CD4-positive, CD25-positive, alpha-beta regulatory T cell (primary cell): ENCODE measurements at regions not wholly inside any gene's neighbourhood (a gene's known extent, or its start where the extent isn't known, plus 50 kb on each side); places are given as distances from the start of the nearest gene placed in this dataset.
"Not testable (repeated sequence)": the region's sequence is repeated elsewhere in the genome, so short reads cannot be mapped to it uniquely, and the experiment has no call there.

Experiments used
- ATAC-seq, 2 donors: fragments of 150-1000 bp; cut with Tn5 transposase; one replicate each; pipeline ENCODE4 v1.10.0; 2021; ENCODE audit warnings: low read depth in 2 of 2, moderate number of reproducible peaks in 2 of 2, moderate library complexity in 1 of 2
- DNase-seq, 3 donors: peaks; one replicate each; pipeline versions ENCODE4 v3.0.0 to v3.0.0-alpha.2; 2012 to 2022; ENCODE audit warnings: mixed read lengths in 1 of 3
- H3K27ac ChIP-seq: one replicate; pipeline ENCODE4 v1.7.0; 2013; ENCODE audit warnings: mild to moderate bottlenecking, low read length; ENCODE audit not compliant: insufficient read depth, poor library complexity, severe bottlenecking
- H3K27me3 ChIP-seq: one replicate; pipeline ENCODE4 v1.7.0; 2013; ENCODE audit warnings: low read length; ENCODE audit not compliant: control insufficient read depth, insufficient read depth
- H3K36me3 ChIP-seq: one replicate; pipeline ENCODE4 v1.7.0; 2013; ENCODE audit warnings: mild to moderate bottlenecking, low read length, moderate library complexity; ENCODE audit not compliant: control insufficient read depth, insufficient read depth
- H3K4me1 ChIP-seq: 2 replicates; pipeline ENCODE4 v1.7.0; 2013; ENCODE audit warnings: mild to moderate bottlenecking, low read length; ENCODE audit not compliant: insufficient read depth, control insufficient read depth, poor library complexity, severe bottlenecking
- H3K4me3 ChIP-seq: one replicate; pipeline ENCODE4 v1.7.0; 2013; ENCODE audit warnings: low read depth, mild to moderate bottlenecking, low read length, moderate library complexity
- H3K9me3 ChIP-seq, 2 experiments: 1 replicate in 1 of 2; 2 replicates in 1 of 2; pipeline ENCODE4 v1.7.0; 2013; ENCODE audit warnings: low read length in 2 of 2, mild to moderate bottlenecking in 1 of 2, moderate library complexity in 1 of 2; ENCODE audit not compliant: control insufficient read depth in 2 of 2
- H3K27ac Mint-ChIP-seq, 3 donors: one replicate each; pipeline ENCODE4 v1.8.0; 2020 to 2022; ENCODE audit warnings: mild to moderate bottlenecking in 3 of 3, mixed read lengths in 3 of 3, moderate library complexity in 2 of 3
- H3K27me3 Mint-ChIP-seq: one replicate; pipeline ENCODE4 v1.8.0; 2022; ENCODE audit warnings: mild to moderate bottlenecking, mixed read lengths
- H3K36me3 Mint-ChIP-seq: one replicate; pipeline ENCODE4 v1.8.0; 2020; ENCODE audit warnings: mixed read lengths
- H3K4me1 Mint-ChIP-seq, 4 donors: one replicate each; pipeline ENCODE4 v1.8.0; 2020 to 2022; ENCODE audit warnings: mixed read lengths in 4 of 4, mild to moderate bottlenecking in 1 of 4
- H3K4me3 Mint-ChIP-seq, 4 donors: one replicate each; pipeline ENCODE4 v1.8.0; 2020 to 2022; ENCODE audit warnings: mild to moderate bottlenecking in 4 of 4, mixed read lengths in 4 of 4, moderate library complexity in 3 of 4
- H3K9me3 Mint-ChIP-seq, 7 donors: one replicate each; pipeline ENCODE4 v1.8.0; 2020 to 2022; ENCODE audit warnings: mixed read lengths in 7 of 7, mild to moderate bottlenecking in 3 of 7, moderate library complexity in 2 of 7

- H3K4me1 Mint-ChIP-seq = no peaks in the 10 kb centered on the region
- Histone ChIP-seq H3K27ac (no peak overlapping the region), H3K9me3 (peaks cover 0 to 7% of the 10 kb centered on the region in 2 experiments), H3K4me1 (no peaks in the 10 kb centered on the region), H3K27me3 (no peaks in the 10 kb centered on the region), H3K36me3 (no peaks in the 10 kb centered on the region), H3K4me3 (no peak overlapping the region)
- ATAC-seq = no peak
- H3K36me3 Mint-ChIP-seq = no peaks in the 10 kb centered on the region
- no peak overlapping the region for H3K27ac Mint-ChIP-seq
- DNase-seq = no peak
- no peaks in the 10 kb centered on the region for H3K27me3 Mint-ChIP-seq
- no peak overlapping the region for H3K4me3 Mint-ChIP-seq
- H3K9me3 Mint-ChIP-seq = peaks cover 0 to 15% (median 3%) of the 10 kb centered on the region in 7 donors
Measured at GRCh38 chr9:82421498-82421897, 432.9 kb downstream of the SPATA31D1 start.

GRCh38 chr9:82423700-82424099 lies 435.1 kb downstream of the SPATA31D1 start:
- no peaks in the 10 kb centered on the region for H3K27me3 Mint-ChIP-seq
- no peaks in the 10 kb centered on the region for H3K4me1 ChIP-seq
- no peaks in the 10 kb centered on the region for H3K36me3 ChIP-seq
- H3K36me3 Mint-ChIP-seq = no peaks in the 10 kb centered on the region
- no peak overlapping the region for H3K4me3 Mint-ChIP-seq
- H3K27me3 ChIP-seq = no peaks in the 10 kb centered on the region
- H3K4me1 Mint-ChIP-seq = no peaks in the 10 kb centered on the region
- ATAC-seq (no peak), DNase-seq (no peak)
- peaks cover 0 to 7% of the 10 kb centered on the region in 2 experiments for H3K9me3 ChIP-seq
- peaks cover 0 to 15% (median 3%) of the 10 kb centered on the region in 7 donors for H3K9me3 Mint-ChIP-seq
- H3K27ac ChIP-seq = no peak overlapping the region
- H3K4me3 ChIP-seq = no peak overlapping the region
- H3K27ac Mint-ChIP-seq = no peak overlapping the region

- Mint-ChIP-seq H3K36me3 (no peaks in the 10 kb centered on the region), H3K4me3 (no peak overlapping the region)
- no peak overlapping the region for H3K27ac ChIP-seq
Measured at GRCh38 chr9:82424599-82425120, 436.1 kb downstream of the SPATA31D1 start.

DNA sequence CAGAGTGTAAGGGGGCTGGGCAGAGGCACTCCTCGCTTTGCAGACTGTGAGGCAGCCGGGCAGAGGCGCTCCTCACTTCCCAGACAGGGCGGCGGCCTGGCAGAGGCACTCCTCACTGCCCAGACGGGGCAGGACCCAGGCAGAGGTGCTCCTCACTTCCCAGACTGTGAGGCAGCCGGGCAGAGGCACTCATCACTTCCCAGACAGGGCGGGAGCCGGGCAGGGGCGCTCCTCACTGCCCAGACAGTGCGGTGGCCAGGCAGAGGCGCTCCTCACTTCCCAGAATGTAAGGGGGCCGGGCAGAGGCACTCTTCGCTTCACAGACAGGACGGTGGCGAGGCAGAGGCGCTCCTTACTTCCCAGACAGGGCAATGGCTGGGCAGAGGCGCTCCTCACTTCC lies 442.5 kb downstream of the SPATA31D1 start:
- DNase-seq (no peak), ATAC-seq (no peak)
- Histone ChIP-seq H3K4me3 (no peak overlapping the region), H3K27me3 (no peaks in the 10 kb centered on the region), H3K27ac (no peak overlapping the region), H3K9me3 (no peaks in the 10 kb centered on the region), H3K4me1 (no peaks in the 10 kb centered on the region), H3K36me3 (no peaks in the 10 kb centered on the region)
- H3K9me3 Mint-ChIP-seq = peaks cover 0 to 25% (median 6%) of the 10 kb centered on the region in 7 donors
- no peak overlapping the region for H3K4me3 Mint-ChIP-seq
- no peaks in the 10 kb centered on the region for H3K4me1 Mint-ChIP-seq
- H3K27me3 Mint-ChIP-seq = no peaks in the 10 kb centered on the region
- no peak overlapping the region for H3K27ac Mint-ChIP-seq
- peaks cover 5% of the 10 kb centered on the region for H3K36me3 Mint-ChIP-seq

More at GRCh38 chr9:82424599-82425120, 436.1 kb downstream of the SPATA31D1 start:
- Mint-ChIP-seq H3K4me1 (no peaks in the 10 kb centered on the region), H3K27me3 (no peaks in the 10 kb centered on the region), H3K9me3 (peaks cover 0 to 15% (median 3%) of the 10 kb centered on the region in 7 donors), H3K27ac (no peak overlapping the region)
- no peaks in the 10 kb centered on the region for H3K27me3 ChIP-seq
- no peak overlapping the region for H3K4me3 ChIP-seq
- no peaks in the 10 kb centered on the region for H3K4me1 ChIP-seq
- no peaks in the 10 kb centered on the region for H3K36me3 ChIP-seq
- DNase-seq (no peak), ATAC-seq (no peak)
- H3K9me3 ChIP-seq = peaks cover 0 to 7% of the 10 kb centered on the region in 2 experiments

DNA sequence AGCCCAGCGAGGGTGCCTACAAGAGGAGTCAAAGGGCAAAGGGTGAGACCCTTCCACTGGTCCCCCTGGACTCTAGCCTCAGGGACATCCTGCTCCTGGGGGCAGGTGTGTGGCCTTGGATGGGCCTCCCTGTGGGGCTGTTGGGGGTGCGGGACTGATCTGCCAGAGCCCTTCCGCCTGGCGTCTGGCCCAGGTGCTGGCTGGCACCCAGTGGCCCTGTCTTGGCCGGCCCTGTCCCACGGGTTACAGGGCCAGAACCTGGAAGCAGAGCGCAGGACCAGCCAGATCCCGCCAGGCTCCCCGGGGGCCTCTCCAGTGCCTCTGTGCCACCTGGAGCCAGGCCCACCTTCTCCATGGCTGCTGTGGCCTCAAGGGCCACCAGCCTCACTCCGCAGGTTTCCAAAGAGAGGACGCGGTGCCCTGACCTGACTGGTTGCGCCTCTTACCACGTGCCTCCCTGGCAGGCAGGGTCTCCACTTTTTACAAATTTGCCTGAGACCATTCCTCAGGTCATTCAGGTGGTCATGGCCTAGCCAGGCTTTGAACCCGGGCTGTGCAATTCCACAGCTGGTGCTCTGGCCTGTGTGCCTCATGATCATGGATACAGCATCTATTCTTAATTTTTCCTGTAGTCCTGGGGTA lies 444.8 kb downstream of the SPATA31D1 start:
- DNase-seq, H3K27me3 Mint-ChIP-seq, H3K27ac ChIP-seq, H3K36me3 ChIP-seq, ATAC-seq, H3K4me3 Mint-ChIP-seq, H3K4me1 ChIP-seq, H3K4me1 Mint-ChIP-seq, H3K4me3 ChIP-seq, H3K9me3 ChIP-seq, H3K36me3 Mint-ChIP-seq, H3K27me3 ChIP-seq, H3K27ac Mint-ChIP-seq: not testable (repeated sequence)
- H3K9me3 Mint-ChIP-seq = peaks cover 0 to 25% (median 4%) of the 10 kb centered on the region in 7 donors

- ATAC-seq = no peak
- DNase-seq = no peak
- H3K36me3 Mint-ChIP-seq = no peaks in the 10 kb centered on the region
- H3K27ac ChIP-seq = no peak overlapping the region
- no peaks in the 10 kb centered on the region for H3K36me3 ChIP-seq
- no peaks in the 10 kb centered on the region for H3K27me3 Mint-ChIP-seq
- no peak overlapping the region for H3K27ac Mint-ChIP-seq
- H3K9me3 Mint-ChIP-seq = peaks cover 0 to 34% (median 7%) of the 10 kb centered on the region in 7 donors
- H3K4me1 ChIP-seq = no peaks in the 10 kb centered on the region
- H3K4me3 ChIP-seq = no peak overlapping the region
- peaks cover 3 to 17% of the 10 kb centered on the region in 2 experiments for H3K9me3 ChIP-seq
- no peaks in the 10 kb centered on the region for H3K4me1 Mint-ChIP-seq
- H3K27me3 ChIP-seq = no peaks in the 10 kb centered on the region
- no peak overlapping the region for H3K4me3 Mint-ChIP-seq
Measured at GRCh38 chr9:82436475-82436874, 447.9 kb downstream of the SPATA31D1 start.

GRCh38 chr9:82437183-82437582 lies 448.6 kb downstream of the SPATA31D1 start:
- not testable (repeated sequence) for H3K27me3 Mint-ChIP-seq

GRCh38 chr9:82438581-82438980 lies 450.0 kb downstream of the SPATA31D1 start:
- no peaks in the 10 kb centered on the region for H3K36me3 Mint-ChIP-seq
- H3K4me3 ChIP-seq = no peak overlapping the region
- H3K27me3 ChIP-seq = no peaks in the 10 kb centered on the region
- peaks cover 3 to 17% of the 10 kb centered on the region in 2 experiments for H3K9me3 ChIP-seq
- no peaks in the 10 kb centered on the region for H3K4me1 ChIP-seq
- DNase-seq (no peak), ATAC-seq (no peak)
- H3K27ac ChIP-seq = no peak overlapping the region
- no peaks in the 10 kb centered on the region for H3K4me1 Mint-ChIP-seq
- no peaks in the 10 kb centered on the region for H3K36me3 ChIP-seq
- H3K9me3 Mint-ChIP-seq = peaks cover 2 to 48% (median 8%) of the 10 kb centered on the region in 7 donors
- no peaks in the 10 kb centered on the region for H3K27me3 Mint-ChIP-seq
- H3K4me3 Mint-ChIP-seq = no peak overlapping the region
- H3K27ac Mint-ChIP-seq = no peak overlapping the region

More at GRCh38 chr9:82437183-82437582, 448.6 kb downstream of the SPATA31D1 start:
- H3K27ac ChIP-seq, H3K27me3 ChIP-seq, H3K36me3 Mint-ChIP-seq, H3K27ac Mint-ChIP-seq, H3K4me3 Mint-ChIP-seq, H3K4me3 ChIP-seq, ATAC-seq, H3K36me3 ChIP-seq, DNase-seq, H3K4me1 Mint-ChIP-seq, H3K4me1 ChIP-seq: not testable (repeated sequence)
- peaks cover 3 to 17% of the 10 kb centered on the region in 2 experiments for H3K9me3 ChIP-seq
- H3K9me3 Mint-ChIP-seq = peaks cover 0 to 36% (median 7%) of the 10 kb centered on the region in 7 donors
